ENCODE measurements at regions not wholly inside any gene's neighbourhood (a gene's known extent, or its start where the extent isn't known, plus 50 kb on each side); places are given as distances from the start of the nearest gene placed in this dataset.

- TF ChIP-seq CTCF (IDR thresholded peaks at IDR 0.05; ENCODE audit: poor library complexity, severe bottlenecking) (no peak), TAF1 (IDR thresholded peaks at IDR 0.05; ENCODE audit: low read depth) (no peak), REST (IDR thresholded peaks at IDR 0.05; ENCODE audit: borderline replicate concordance) (no peak), RAD21 (conservative IDR thresholded peaks at IDR 0.05) (no peak), EP300 (conservative IDR thresholded peaks at IDR 0.05; ENCODE audit: poor library complexity, severe bottlenecking) (no peak), POLR2AphosphoS5 (IDR thresholded peaks at IDR 0.05) (no peak), EZH2 (IDR thresholded peaks at IDR 0.05; ENCODE audit: borderline replicate concordance, insufficient read depth, low read length, poor library complexity, severe bottlenecking) (no peak), MXI1 (conservative IDR thresholded peaks at IDR 0.05; ENCODE audit: poor library complexity, severe bottlenecking) (no peak), SMC3 (conservative IDR thresholded peaks at IDR 0.05; ENCODE audit: poor library complexity) (no peak)
Observed at GRCh38 chr12:123042833-123043232, 62.4 kb downstream of the ARL6IP4 start.
